ENCODE measurements at regions not wholly inside any gene's neighbourhood (a gene's known extent, or its start where the extent isn't known, plus 50 kb on each side); places are given as distances from the start of the nearest gene placed in this dataset.

DNA sequence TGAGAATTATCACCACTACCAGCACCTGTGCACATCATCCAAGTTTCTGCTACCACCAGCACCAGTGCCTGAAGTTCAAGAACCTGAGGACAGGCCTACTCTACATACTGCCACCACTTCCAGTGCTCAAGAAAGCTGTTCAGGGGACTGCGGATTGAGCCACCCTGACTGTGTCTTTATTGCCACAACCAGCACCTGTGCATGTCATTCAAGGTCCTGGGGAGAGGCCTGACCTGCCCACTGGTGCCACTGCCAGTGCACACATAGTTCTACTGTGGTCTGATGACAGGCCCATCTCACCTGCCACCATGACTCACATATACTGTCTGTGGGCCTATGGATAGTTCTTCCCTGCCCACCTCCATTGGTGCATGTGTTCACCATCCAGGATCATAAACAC is 559.4 kb downstream of the COL12A1 start:
- Histone ChIP-seq H3K9me3 (no peaks in the 10 kb centered on the region), H3K4me1 (no peaks in the 10 kb centered on the region), H3K4me3 (no peak overlapping the region), H3K27ac (no peak overlapping the region), H3K36me3 (no peaks in the 10 kb centered on the region), H3K27me3 (no peaks in the 10 kb centered on the region)
- WGBS, 2 donors = 92% methylated on average over 1 of the region's 1 CpG; no CpG with 5 or more reads in 1 of the 2 donors
- ATAC-seq (ENCODE audit: low FRiP score in 2 of 2) (peak in 1 of 2 donors; percentile 40), DNase-seq (no peak)
- TF ChIP-seq POLR2A (IDR thresholded peaks at IDR 0.05) (no peak), EP300 (IDR thresholded peaks at IDR 0.05) (no peak), POLR2AphosphoS5 (IDR thresholded peaks at IDR 0.05) (no peak)
- TF ChIP-seq, protein P1, sequence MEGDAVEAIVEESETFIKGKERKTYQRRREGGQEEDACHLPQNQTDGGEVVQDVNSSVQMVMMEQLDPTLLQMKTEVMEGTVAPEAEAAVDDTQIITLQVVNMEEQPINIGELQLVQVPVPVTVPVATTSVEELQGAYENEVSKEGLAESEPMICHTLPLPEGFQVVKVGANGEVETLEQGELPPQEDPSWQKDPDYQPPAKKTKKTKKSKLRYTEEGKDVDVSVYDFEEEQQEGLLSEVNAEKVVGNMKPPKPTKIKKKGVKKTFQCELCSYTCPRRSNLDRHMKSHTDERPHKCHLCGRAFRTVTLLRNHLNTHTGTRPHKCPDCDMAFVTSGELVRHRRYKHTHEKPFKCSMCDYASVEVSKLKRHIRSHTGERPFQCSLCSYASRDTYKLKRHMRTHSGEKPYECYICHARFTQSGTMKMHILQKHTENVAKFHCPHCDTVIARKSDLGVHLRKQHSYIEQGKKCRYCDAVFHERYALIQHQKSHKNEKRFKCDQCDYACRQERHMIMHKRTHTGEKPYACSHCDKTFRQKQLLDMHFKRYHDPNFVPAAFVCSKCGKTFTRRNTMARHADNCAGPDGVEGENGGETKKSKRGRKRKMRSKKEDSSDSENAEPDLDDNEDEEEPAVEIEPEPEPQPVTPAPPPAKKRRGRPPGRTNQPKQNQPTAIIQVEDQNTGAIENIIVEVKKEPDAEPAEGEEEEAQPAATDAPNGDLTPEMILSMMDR (IDR thresholded peaks at IDR 0.05) = no peak

DNA sequence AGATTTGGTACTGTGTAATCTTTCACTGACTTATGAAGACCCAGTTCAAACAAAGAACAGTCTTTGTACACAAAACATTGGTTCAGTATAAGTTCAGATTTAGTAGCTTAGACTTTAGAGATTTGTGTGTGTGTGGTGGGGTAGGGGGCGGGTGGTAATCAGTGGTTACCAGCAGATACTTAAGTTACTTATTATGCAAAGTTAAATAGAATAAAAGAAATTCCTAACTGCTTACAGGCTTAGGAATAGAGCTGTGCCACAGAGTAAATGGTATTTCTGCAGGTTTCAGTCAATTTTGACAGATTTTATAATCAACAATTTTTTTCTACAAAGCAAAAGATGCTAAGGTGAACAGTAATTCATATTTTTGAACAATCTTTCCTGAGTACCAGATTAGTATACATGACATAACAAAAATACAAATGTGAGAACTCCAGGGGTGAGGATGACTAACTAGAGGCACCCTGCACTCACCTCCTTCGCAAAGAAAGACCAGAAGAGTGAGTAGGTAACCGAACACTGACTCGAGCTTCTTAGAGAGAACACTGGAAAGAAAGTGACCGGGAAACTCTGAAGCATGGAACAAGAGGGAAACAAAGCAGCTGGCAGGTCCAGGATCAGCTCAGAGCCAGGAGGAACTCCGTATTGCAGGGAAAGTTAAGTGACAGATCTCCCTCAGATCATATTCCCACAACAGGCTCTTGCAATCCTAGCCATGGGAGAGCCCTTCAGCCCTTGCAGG is 560.6 kb downstream of the COL12A1 start:
- ATAC-seq (ENCODE audit: low FRiP score in 2 of 2) = no peak
- Histone ChIP-seq H3K36me3 (no peaks in the 10 kb centered on the region), H3K9me3 (no peaks in the 10 kb centered on the region), H3K4me3 (no peak overlapping the region), H3K27ac (no peak overlapping the region), H3K4me1 (no peaks in the 10 kb centered on the region), H3K27me3 (no peaks in the 10 kb centered on the region)
- no peak for TF ChIP-seq POLR2AphosphoS5 (IDR thresholded peaks at IDR 0.05)
- TF ChIP-seq POLR2A (IDR thresholded peaks at IDR 0.05) = no peak
- no peak for TF ChIP-seq EP300 (IDR thresholded peaks at IDR 0.05)
- TF ChIP-seq, protein P1 (IDR thresholded peaks at IDR 0.05) = no peak
- 78 to 89% methylated on average over 6 of the region's 6 CpGs for WGBS, 2 donors
- DNase-seq = no peak

DNA sequence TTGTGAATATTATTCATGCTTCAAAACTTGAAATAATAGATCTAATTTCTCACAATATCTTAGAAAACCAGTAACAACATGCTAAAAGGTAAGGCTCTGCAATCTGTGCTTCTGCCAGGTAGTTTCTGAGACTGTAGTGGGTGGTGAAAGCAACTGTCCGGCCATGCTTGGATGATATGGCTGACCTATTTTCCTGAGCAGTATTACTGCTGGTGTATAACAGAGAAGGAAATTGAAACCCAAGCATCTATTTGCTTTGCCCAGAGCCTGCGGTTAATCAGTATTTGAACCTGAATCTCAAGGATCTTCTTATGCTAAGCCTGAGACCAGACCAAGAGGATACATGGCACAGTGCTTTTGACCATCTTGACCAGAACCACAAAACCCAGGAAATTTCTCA is 563.8 kb downstream of the COL12A1 start:
- no peak overlapping the region for H3K4me3 ChIP-seq
- H3K36me3 ChIP-seq = no peaks in the 10 kb centered on the region
- no peaks in the 10 kb centered on the region for H3K27me3 ChIP-seq
- TF ChIP-seq POLR2A (IDR thresholded peaks at IDR 0.05) = no peak
- no peak for TF ChIP-seq POLR2AphosphoS5 (IDR thresholded peaks at IDR 0.05)
- no peak for TF ChIP-seq EP300 (IDR thresholded peaks at IDR 0.05)
- TF ChIP-seq, protein P1 (IDR thresholded peaks at IDR 0.05) = no peak
- WGBS, 2 donors = 86 to 94% methylated on average over 2 of the region's 2 CpGs
- DNase-seq = no peak
- ATAC-seq (ENCODE audit: low FRiP score in 2 of 2) = no peak
- H3K27ac ChIP-seq = no peak overlapping the region
- no peaks in the 10 kb centered on the region for H3K9me3 ChIP-seq
- no peaks in the 10 kb centered on the region for H3K4me1 ChIP-seq

DNA sequence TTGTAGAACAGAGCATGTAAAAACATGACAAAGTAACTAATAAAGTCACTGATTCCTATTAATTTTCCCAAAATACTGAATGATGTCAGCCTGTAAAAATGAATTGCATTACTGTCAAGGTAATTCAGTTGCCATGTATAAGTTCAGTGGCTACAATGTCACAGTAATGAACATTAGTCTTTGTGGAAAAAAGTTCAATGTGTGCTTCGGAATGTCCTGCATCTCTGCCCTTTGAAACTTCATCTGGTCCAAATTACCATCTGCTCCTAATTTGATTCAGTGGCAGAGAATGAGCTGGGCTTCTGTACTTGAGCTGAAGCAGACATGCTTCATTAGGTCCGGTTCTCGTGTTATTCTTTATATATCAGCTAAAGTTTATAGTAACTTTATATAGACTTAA is 567.4 kb downstream of the COL12A1 start:
- no peaks in the 10 kb centered on the region for H3K9me3 ChIP-seq
- H3K4me1 ChIP-seq = no peaks in the 10 kb centered on the region
- H3K27me3 ChIP-seq = no peaks in the 10 kb centered on the region
- H3K27ac ChIP-seq = no peak overlapping the region
- ATAC-seq (ENCODE audit: low FRiP score in 2 of 2) (no peak), DNase-seq (no peak)
- 83% methylated on average over 3 of the region's 3 CpGs for WGBS, 2 donors
- TF ChIP-seq, protein P1 (IDR thresholded peaks at IDR 0.05) = no peak
- TF ChIP-seq POLR2AphosphoS5 (IDR thresholded peaks at IDR 0.05) (no peak), POLR2A (IDR thresholded peaks at IDR 0.05) (no peak), EP300 (IDR thresholded peaks at IDR 0.05) (no peak)
- no peak overlapping the region for H3K4me3 ChIP-seq
- H3K36me3 ChIP-seq = no peaks in the 10 kb centered on the region

All from upper lobe of left lung (tissue), 6 donors.